ENCODE measurements at regions not wholly inside any gene's neighbourhood (a gene's known extent, or its start where the extent isn't known, plus 50 kb on each side); places are given as distances from the start of the nearest gene placed in this dataset.

DNA sequence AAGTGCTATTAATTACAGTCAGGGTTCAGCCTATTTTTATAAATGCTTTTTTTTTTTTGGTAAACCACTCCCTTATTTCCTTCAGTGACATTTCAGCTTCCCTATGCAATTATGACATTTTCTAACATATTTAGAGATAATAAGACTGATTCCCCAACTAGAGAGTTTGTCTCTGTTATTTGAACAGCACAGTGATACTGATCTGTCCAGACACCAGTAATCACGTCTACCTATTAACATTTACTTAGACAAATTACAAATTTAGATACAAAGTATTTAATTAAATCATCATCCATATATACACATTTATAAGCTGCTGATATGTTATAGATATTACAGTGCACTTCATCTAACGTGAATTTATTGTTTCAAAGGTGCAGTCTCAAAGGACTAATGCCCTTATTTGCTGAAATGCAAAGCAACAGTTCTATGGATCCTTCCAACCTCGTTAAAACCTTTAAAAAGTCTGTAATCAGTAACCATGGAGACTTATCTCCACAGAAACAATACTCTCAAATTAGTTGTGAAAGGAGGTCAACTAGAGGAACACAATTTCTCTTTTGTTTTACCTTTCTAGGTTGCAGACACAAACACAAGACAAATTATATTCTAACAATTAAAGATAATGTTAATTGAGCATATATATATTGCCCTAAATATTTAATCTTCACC lies 1531.1 kb downstream of the SI start:
- no peaks in the 10 kb centered on the region for H3K9me3 ChIP-seq (ENCODE audit: control insufficient read depth, low read depth, low read length)
- no peak overlapping the region for H3T11ph ChIP-seq (ENCODE audit: low read length)
- H4K5ac ChIP-seq (ENCODE audit: insufficient read length, low read depth, low read length) = no peak overlapping the region
- H2BK120ac ChIP-seq (ENCODE audit: low read depth, low read length, poor library complexity, severe bottlenecking) = no peak overlapping the region
- no peaks in the 10 kb centered on the region; a peak in 1 of 7 replicates for H3K36me3 Mint-ChIP-seq (ENCODE audit: insufficient read depth in 1 of 3, low read depth in 3 of 3)
- DNase-seq = no peak
- H3K56ac ChIP-seq (ENCODE audit: insufficient read length, low read depth, low read length) = no peak overlapping the region
- no peak overlapping the region for H2BK15ac ChIP-seq (ENCODE audit: low read depth, low read length)
- no peaks in the 10 kb centered on the region for H3K4me1 ChIP-seq (ENCODE audit: insufficient read depth, low read length)
- H3K4me3 Mint-ChIP-seq = no peak overlapping the region
- H4K91ac ChIP-seq (ENCODE audit: insufficient read length, low read depth, low read length) = no peak overlapping the region
- no peak overlapping the region for H2BK12ac ChIP-seq (ENCODE audit: insufficient read length, low read depth, low read length)
- no CpG with 5 or more reads among the region's 3 CpGs for WGBS (ENCODE audit: extremely low coverage, insufficient read length, low lambda C conversion rate)
- H3K4me1 Mint-ChIP-seq = peaks cover 0 to 6% of the 10 kb centered on the region in 2 experiments; a peak in 1 of 4 replicates
- H3K27me3 Mint-ChIP-seq (ENCODE audit: low read depth) = no peaks in the 10 kb centered on the region
- no peak overlapping the region for H3K27ac ChIP-seq (ENCODE audit: insufficient read length, low read depth, low read length)
- no peak overlapping the region for H3K18ac ChIP-seq (ENCODE audit: insufficient read length, low read depth, low read length)
- H3K79me1 ChIP-seq (ENCODE audit: insufficient read depth, low read depth, low read length, poor library complexity, severe bottlenecking) = no peaks in the 10 kb centered on the region
- no peak overlapping the region for H3K4ac ChIP-seq (ENCODE audit: low read depth, low read length)
- H3K23ac ChIP-seq (ENCODE audit: insufficient read length, low read depth, low read length) = no peak overlapping the region
- no peak overlapping the region for H2BK5ac ChIP-seq (ENCODE audit: insufficient read length, low read length)
- H3K23me2 ChIP-seq (ENCODE audit: insufficient read length, low read depth, low read length, poor library complexity, severe bottlenecking) = no peaks in the 10 kb centered on the region
- H3K14ac ChIP-seq (ENCODE audit: insufficient read depth, low read length) = no peak overlapping the region
- H3K27me3 ChIP-seq (ENCODE audit: insufficient read depth, low read length) = no peaks in the 10 kb centered on the region
- H2AFZ ChIP-seq (ENCODE audit: low read length) = no peak overlapping the region
- peaks cover 0 to 2% of the 10 kb centered on the region in 2 experiments; a peak in 2 of 5 replicates for H3K9me3 Mint-ChIP-seq
- no peak overlapping the region for H3K9ac ChIP-seq (ENCODE audit: extremely low read depth, insufficient read length, low read length)
- TF ChIP-seq, protein P1, sequence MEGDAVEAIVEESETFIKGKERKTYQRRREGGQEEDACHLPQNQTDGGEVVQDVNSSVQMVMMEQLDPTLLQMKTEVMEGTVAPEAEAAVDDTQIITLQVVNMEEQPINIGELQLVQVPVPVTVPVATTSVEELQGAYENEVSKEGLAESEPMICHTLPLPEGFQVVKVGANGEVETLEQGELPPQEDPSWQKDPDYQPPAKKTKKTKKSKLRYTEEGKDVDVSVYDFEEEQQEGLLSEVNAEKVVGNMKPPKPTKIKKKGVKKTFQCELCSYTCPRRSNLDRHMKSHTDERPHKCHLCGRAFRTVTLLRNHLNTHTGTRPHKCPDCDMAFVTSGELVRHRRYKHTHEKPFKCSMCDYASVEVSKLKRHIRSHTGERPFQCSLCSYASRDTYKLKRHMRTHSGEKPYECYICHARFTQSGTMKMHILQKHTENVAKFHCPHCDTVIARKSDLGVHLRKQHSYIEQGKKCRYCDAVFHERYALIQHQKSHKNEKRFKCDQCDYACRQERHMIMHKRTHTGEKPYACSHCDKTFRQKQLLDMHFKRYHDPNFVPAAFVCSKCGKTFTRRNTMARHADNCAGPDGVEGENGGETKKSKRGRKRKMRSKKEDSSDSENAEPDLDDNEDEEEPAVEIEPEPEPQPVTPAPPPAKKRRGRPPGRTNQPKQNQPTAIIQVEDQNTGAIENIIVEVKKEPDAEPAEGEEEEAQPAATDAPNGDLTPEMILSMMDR (conservative IDR thresholded peaks at IDR 0.05) = no peak
- no peak overlapping the region for H2AK5ac ChIP-seq (ENCODE audit: insufficient read length, low read length)
- no peak overlapping the region for H3K27ac Mint-ChIP-seq
- no peak overlapping the region for H3K4me2 ChIP-seq (ENCODE audit: insufficient read depth, insufficient read length, low read length)
- no peaks in the 10 kb centered on the region for H3K79me2 ChIP-seq (ENCODE audit: insufficient read depth, low read length)
- H4K8ac ChIP-seq (replicated peaks; ENCODE audit: insufficient read length, low read depth, low read length) = no peak overlapping the region
- no peaks in the 10 kb centered on the region for H4K20me1 ChIP-seq (ENCODE audit: control insufficient read depth, insufficient read depth, insufficient read length)
- no peak overlapping the region for H2BK20ac ChIP-seq (ENCODE audit: low read depth, low read length, poor library complexity, severe bottlenecking)
